ENCODE measurements at regions not wholly inside any gene's neighbourhood (a gene's known extent, or its start where the extent isn't known, plus 50 kb on each side); places are given as distances from the start of the nearest gene placed in this dataset.

GRCh38 chr18:73653251-73653650 is 494.4 kb downstream of the FBXO15 start:
- TF ChIP-seq CTCF (IDR thresholded peaks at IDR 0.05) (no peak), POLR2A (IDR thresholded peaks at IDR 0.05) (no peak)
